B cell (primary cell): ENCODE measurements at regions not wholly inside any gene's neighbourhood (a gene's known extent, or its start where the extent isn't known, plus 50 kb on each side); places are given as distances from the start of the nearest gene placed in this dataset.

ENCODE experiments used
- EZH2 ChIP-seq: IDR thresholded peaks from 2 replicates; pipeline ENCODE4 v1.6.1; 2012; ENCODE audit warnings: borderline replicate concordance, low read depth, mild to moderate bottlenecking, moderate library complexity, low read length; ENCODE audit not compliant: insufficient read depth, poor library complexity, severe bottlenecking
- TF ChIP-seq, protein P1 (sequence below): fragments of 200-600 bp; IDR thresholded peaks from one replicate; pipeline ENCODE4 v1.8.0; 2022; ENCODE audit warnings: antibody characterized with exemption, mild to moderate bottlenecking

DNA sequence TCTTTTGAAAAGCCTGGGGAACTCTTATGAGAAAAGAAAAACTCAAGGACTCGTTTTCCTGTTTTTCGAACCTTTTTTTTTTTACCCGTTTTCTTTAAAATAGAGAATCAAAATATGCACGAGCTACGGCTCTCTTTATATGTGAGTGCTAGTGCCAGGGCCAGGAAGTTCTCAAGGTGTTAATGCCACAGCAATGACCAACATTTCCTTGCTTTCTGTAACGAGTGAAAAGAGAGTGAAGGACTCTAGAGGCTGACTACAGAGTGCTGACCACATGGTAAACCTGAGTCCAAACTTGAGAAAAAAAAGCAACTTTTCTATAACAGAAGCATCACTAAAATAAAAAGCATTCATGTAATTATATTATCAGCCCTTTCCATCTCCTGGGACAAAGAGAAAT is 102.2 kb upstream of the SLC28A3 start:
- TF ChIP-seq, protein P1, sequence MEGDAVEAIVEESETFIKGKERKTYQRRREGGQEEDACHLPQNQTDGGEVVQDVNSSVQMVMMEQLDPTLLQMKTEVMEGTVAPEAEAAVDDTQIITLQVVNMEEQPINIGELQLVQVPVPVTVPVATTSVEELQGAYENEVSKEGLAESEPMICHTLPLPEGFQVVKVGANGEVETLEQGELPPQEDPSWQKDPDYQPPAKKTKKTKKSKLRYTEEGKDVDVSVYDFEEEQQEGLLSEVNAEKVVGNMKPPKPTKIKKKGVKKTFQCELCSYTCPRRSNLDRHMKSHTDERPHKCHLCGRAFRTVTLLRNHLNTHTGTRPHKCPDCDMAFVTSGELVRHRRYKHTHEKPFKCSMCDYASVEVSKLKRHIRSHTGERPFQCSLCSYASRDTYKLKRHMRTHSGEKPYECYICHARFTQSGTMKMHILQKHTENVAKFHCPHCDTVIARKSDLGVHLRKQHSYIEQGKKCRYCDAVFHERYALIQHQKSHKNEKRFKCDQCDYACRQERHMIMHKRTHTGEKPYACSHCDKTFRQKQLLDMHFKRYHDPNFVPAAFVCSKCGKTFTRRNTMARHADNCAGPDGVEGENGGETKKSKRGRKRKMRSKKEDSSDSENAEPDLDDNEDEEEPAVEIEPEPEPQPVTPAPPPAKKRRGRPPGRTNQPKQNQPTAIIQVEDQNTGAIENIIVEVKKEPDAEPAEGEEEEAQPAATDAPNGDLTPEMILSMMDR = no peak
- no peak for TF ChIP-seq EZH2
